Lower lobe of right lung (tissue), 2 donors: ENCODE measurements at regions not wholly inside any gene's neighbourhood (a gene's known extent, or its start where the extent isn't known, plus 50 kb on each side); places are given as distances from the start of the nearest gene placed in this dataset.

Source experiments
- ATAC-seq, 2 donors: fragments of 200-7000 bp; cut with Tn5 transposase; one replicate each; pipeline ENCODE4 v1.9.1; 2020 to 2022; ENCODE audit warnings: mild to moderate bottlenecking in 2 of 2, moderate library complexity in 2 of 2
- DNase-seq: peaks from one replicate; pipeline ENCODE4 v3.0.0-alpha.2; 2020
- H3K27ac ChIP-seq: fragments of 200-600 bp; one replicate; pipeline ENCODE4 v1.8.0; 2022
- H3K27me3 ChIP-seq: fragments of 200-600 bp; one replicate; pipeline ENCODE4 v1.8.0; 2022; ENCODE audit warnings: low read depth
- H3K36me3 ChIP-seq: fragments of 200-600 bp; one replicate; pipeline ENCODE4 v1.8.0; 2022; ENCODE audit warnings: mild to moderate bottlenecking
- H3K4me1 ChIP-seq: fragments of 200-600 bp; one replicate; pipeline ENCODE4 v1.8.0; 2022
- H3K4me3 ChIP-seq: fragments of 200-600 bp; one replicate; pipeline ENCODE4 v1.8.0; 2022; ENCODE audit warnings: mild to moderate bottlenecking
- H3K9me3 ChIP-seq: fragments of 200-600 bp; one replicate; pipeline ENCODE4 v1.8.0; 2022
- CTCF ChIP-seq: fragments of 200-600 bp; IDR thresholded peaks from one replicate; pipeline ENCODE4 v1.8.0; 2022; ENCODE audit warnings: antibody characterized with exemption, mild to moderate bottlenecking
- intact Hi-C: fragments of 100-400 bp; cut with DNase I; formaldehyde crosslinking; loops from one replicate; pipeline ENCODE4 v1.11.0; 2022
- donor health status: DM: no; HTN: yes; CAD: no; lungs with severe emphysema.

GRCh38 chr6:14862845-14863244, 383.0 kb upstream of the JARID2 start:
- DNase-seq = no peak
- H3K36me3 ChIP-seq = no peaks in the 10 kb centered on the region
- peaks cover 8% of the 10 kb centered on the region for H3K4me1 ChIP-seq
- H3K27me3 ChIP-seq = no peaks in the 10 kb centered on the region
- no peak overlapping the region for H3K27ac ChIP-seq
- no peak for TF ChIP-seq CTCF
- intact Hi-C loops = no loop called here
- no peaks in the 10 kb centered on the region for H3K9me3 ChIP-seq
- ATAC-seq = no peak
- no peak overlapping the region for H3K4me3 ChIP-seq

DNA sequence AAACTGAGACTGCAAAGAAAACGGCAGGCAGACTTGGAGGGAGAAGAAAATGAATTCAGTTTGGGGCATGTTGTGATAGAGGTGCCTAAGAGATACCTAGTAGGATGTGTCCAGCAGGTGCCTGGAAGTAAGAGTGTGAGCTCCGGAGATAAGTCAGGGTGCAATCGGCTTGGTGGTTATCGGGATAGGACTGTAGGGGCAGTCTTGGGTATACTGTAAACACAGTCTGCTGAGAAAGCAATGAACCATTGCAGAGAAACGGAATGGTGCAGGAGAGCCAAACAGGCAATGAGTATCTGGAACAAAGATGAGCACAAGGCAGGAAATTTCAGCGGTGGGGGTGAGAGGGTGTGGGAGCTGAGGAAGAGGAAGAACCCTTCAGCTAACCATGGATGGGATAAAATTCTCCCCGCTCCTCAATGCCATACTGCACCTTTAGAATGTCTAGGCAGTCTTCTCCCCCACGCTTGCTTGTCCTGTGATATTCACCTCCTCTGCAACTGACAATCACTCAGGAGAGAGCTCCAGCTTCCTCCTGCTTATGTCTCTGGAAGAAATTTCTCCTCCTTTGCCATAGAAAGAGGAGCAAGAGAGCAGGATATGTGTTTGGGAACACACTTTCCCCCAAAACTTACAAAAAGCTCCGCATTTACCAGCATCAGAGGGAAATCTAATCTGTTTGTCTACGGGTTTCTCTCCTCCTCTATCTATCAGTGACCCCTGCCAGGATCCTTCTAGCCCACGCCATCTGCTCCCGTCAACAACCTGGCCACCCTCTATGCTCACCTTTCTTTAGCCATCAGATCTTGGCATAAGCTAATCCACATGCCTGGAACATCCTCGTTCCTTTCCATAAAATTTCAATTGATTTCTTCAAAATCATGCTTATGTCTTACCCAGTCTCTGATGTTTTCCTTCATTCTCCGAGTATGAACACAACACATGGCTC, 381.7 kb upstream of the JARID2 start:
- Histone ChIP-seq H3K27ac (no peak overlapping the region), H3K4me1 (peaks cover 8% of the 10 kb centered on the region), H3K9me3 (no peaks in the 10 kb centered on the region), H3K36me3 (no peaks in the 10 kb centered on the region), H3K4me3 (no peak overlapping the region), H3K27me3 (no peaks in the 10 kb centered on the region)
- no peak for TF ChIP-seq CTCF
- DNase-seq (no peak), ATAC-seq (no peak)
- intact Hi-C loops = no loop called here

DNA sequence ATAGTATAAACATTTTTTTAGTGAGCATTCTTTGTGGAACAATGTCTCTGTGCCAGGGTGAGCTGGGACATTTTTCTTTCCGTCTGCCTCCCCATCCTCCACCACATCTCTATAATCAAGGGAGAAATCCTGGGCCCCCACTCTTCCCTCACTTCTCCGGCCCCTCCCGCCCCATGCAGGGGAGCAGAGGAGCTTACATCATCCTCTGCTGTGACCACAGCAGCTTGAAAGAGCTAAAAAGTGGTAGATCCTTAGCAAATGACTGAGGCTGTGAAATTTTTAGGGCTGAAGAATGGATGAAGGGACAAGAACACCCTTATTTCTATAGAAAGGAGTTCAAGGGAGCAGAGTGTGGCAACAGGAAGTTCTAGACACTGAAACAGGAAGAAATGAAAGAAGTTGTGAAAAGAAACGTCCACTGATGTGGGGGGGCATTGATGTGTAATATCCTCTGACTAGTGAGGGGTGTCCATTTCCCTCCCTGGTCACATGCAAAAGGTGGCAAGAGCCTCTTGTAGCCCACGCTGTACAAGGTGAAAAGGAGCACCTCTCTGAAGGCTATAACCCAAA, 380.3 kb upstream of the JARID2 start:
- Histone ChIP-seq H3K9me3 (no peaks in the 10 kb centered on the region), H3K27ac (no peak overlapping the region), H3K4me3 (no peak overlapping the region), H3K27me3 (no peaks in the 10 kb centered on the region), H3K36me3 (no peaks in the 10 kb centered on the region), H3K4me1 (peaks cover 8% of the 10 kb centered on the region)
- peak; percentile 55 to 64 for ATAC-seq
- TF ChIP-seq CTCF = no peak
- DNase-seq = no peak
- intact Hi-C loops = no loop called here

GRCh38 chr6:14867802-14868201, 378.1 kb upstream of the JARID2 start:
- Histone ChIP-seq H3K9me3 (no peaks in the 10 kb centered on the region), H3K27me3 (no peaks in the 10 kb centered on the region), H3K4me3 (no peak overlapping the region), H3K4me1 (peaks cover 8% of the 10 kb centered on the region), H3K27ac (no peak overlapping the region), H3K36me3 (no peaks in the 10 kb centered on the region)
- DNase-seq = no peak
- ATAC-seq = no peak
- TF ChIP-seq CTCF = no peak
- intact Hi-C loops = no loop called here

DNA sequence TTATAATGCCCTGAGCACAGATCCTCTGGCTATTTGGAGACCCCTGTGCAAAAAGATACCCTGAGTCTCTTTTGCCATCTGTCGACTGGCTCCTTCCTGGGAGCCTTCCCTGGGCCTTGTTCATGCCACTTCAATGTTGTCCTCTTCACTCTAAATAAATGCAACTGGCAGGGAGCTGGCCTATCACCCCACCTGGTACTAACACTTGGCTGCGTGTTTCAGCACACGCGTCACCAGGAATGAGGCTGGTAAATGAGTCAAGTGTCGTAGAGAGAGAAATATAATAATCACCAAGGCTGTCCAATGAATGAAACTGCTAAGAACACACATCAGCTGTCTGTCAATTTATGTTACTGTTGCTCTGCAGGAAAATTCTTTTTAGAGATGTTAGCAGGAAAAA, 374.6 kb upstream of the JARID2 start:
- DNase-seq = no peak
- Histone ChIP-seq H3K27me3 (no peaks in the 10 kb centered on the region), H3K27ac (no peak overlapping the region), H3K9me3 (no peaks in the 10 kb centered on the region), H3K36me3 (no peaks in the 10 kb centered on the region), H3K4me1 (no peaks in the 10 kb centered on the region), H3K4me3 (no peak overlapping the region)
- peak; percentile 48 to 67 for ATAC-seq
- intact Hi-C loops = no loop called here
- TF ChIP-seq CTCF = no peak
